ENCODE measurements at regions not wholly inside any gene's neighbourhood (a gene's known extent, or its start where the extent isn't known, plus 50 kb on each side); places are given as distances from the start of the nearest gene placed in this dataset.

- Histone ChIP-seq H3K27ac (ENCODE audit: low read depth in 1 of 2, low read length in 2 of 2) (no peak overlapping the region), H3K36me3 (replicated peaks in 1 of 2; ENCODE audit: control insufficient read depth in 1 of 2, insufficient read depth in 2 of 2, low read length in 2 of 2) (no peaks in the 10 kb centered on the region), H3K79me2 (ENCODE audit: insufficient read depth, low read length) (no peaks in the 10 kb centered on the region), H3K9me3 (replicated peaks in 1 of 2; ENCODE audit: control insufficient read depth in 1 of 2, insufficient read depth in 1 of 2, low read length in 2 of 2) (no peaks in the 10 kb centered on the region), H3K27me3 (ENCODE audit: control insufficient read depth in 2 of 2, insufficient read depth in 2 of 2, low read length in 2 of 2) (no peaks in the 10 kb centered on the region), H3K4me2 (replicated peaks; ENCODE audit: extremely low read depth, low read length, poor library complexity, severe bottlenecking) (no peak overlapping the region), H4K20me1 (ENCODE audit: insufficient read depth, low read length) (no peaks in the 10 kb centered on the region), H2AFZ (ENCODE audit: insufficient read depth, low read depth, low read length, poor library complexity, severe bottlenecking) (no peak overlapping the region), H3K9ac (ENCODE audit: insufficient read depth, low read length, poor library complexity, severe bottlenecking) (no peak overlapping the region), H3K4me3 (replicated peaks in 1 of 3; ENCODE audit: low read depth in 2 of 3, low read length in 3 of 3) (no peak overlapping the region), H3K4me1 (ENCODE audit: control insufficient read depth in 1 of 2, insufficient read depth in 2 of 2, low read length in 2 of 2) (no peaks in the 10 kb centered on the region)
- Mint-ChIP-seq H3K27me3 (ENCODE audit: low read depth in 3 of 3) (no peaks in the 10 kb centered on the region), H3K9me3 (no peaks in the 10 kb centered on the region), H3K4me1 (no peaks in the 10 kb centered on the region), H3K36me3 (no peaks in the 10 kb centered on the region), H3K27ac (no peak overlapping the region), H3K4me3 (no peak overlapping the region)
- WGBS (ENCODE audit: insufficient coverage) = no CpG with 5 or more reads among the region's 1 CpG
- intact Hi-C loops (cut with micrococcal nuclease) = no loop called here
- no peak for DNase-seq
- no peak for TF ChIP-seq CTCF (IDR thresholded peaks at IDR 0.05)
These were observed 454.5 kb downstream of the XIRP2 start for GRCh38 chr2:167342769-167343168.

GRCh38 chr2:167340322-167340721 is 452.0 kb downstream of the XIRP2 start:
- Mint-ChIP-seq H3K4me1 (no peaks in the 10 kb centered on the region), H3K36me3 (no peaks in the 10 kb centered on the region), H3K27ac (no peak overlapping the region), H3K27me3 (ENCODE audit: low read depth in 3 of 3) (no peaks in the 10 kb centered on the region), H3K9me3 (no peaks in the 10 kb centered on the region), H3K4me3 (no peak overlapping the region)
- Histone ChIP-seq H3K4me3 (replicated peaks in 1 of 3; ENCODE audit: low read depth in 2 of 3, low read length in 3 of 3) (no peak overlapping the region), H3K27ac (ENCODE audit: low read depth in 1 of 2, low read length in 2 of 2) (no peak overlapping the region), H3K9me3 (replicated peaks in 1 of 2; ENCODE audit: control insufficient read depth in 1 of 2, insufficient read depth in 1 of 2, low read length in 2 of 2) (no peaks in the 10 kb centered on the region), H4K20me1 (ENCODE audit: insufficient read depth, low read length) (no peaks in the 10 kb centered on the region), H2AFZ (ENCODE audit: insufficient read depth, low read depth, low read length, poor library complexity, severe bottlenecking) (no peak overlapping the region), H3K4me2 (replicated peaks; ENCODE audit: extremely low read depth, low read length, poor library complexity, severe bottlenecking) (no peak overlapping the region), H3K36me3 (replicated peaks in 1 of 2; ENCODE audit: control insufficient read depth in 1 of 2, insufficient read depth in 2 of 2, low read length in 2 of 2) (no peaks in the 10 kb centered on the region), H3K27me3 (ENCODE audit: control insufficient read depth in 2 of 2, insufficient read depth in 2 of 2, low read length in 2 of 2) (no peaks in the 10 kb centered on the region), H3K79me2 (ENCODE audit: insufficient read depth, low read length) (no peaks in the 10 kb centered on the region), H3K9ac (ENCODE audit: insufficient read depth, low read length, poor library complexity, severe bottlenecking) (no peak overlapping the region), H3K4me1 (ENCODE audit: control insufficient read depth in 1 of 2, insufficient read depth in 2 of 2, low read length in 2 of 2) (no peaks in the 10 kb centered on the region)
- WGBS (ENCODE audit: insufficient coverage) = 91% methylated on average over 3 of the region's 4 CpGs
- no peak for TF ChIP-seq CTCF (IDR thresholded peaks at IDR 0.05)
- no peak for DNase-seq
- intact Hi-C loops (cut with micrococcal nuclease) = no loop called here

Measured in CD14-positive monocyte (primary cell).